ACC112 (cell line): ENCODE measurements at regions not wholly inside any gene's neighbourhood (a gene's known extent, or its start where the extent isn't known, plus 50 kb on each side); places are given as distances from the start of the nearest gene placed in this dataset.

Experiments used
- H2AFZ ChIP-seq: fragments of 200-600 bp; sonication (generic); one replicate; pipeline ENCODE4 v1.6.0; 2017; ENCODE audit warnings: antibody characterized with exemption, low read length; ENCODE audit not compliant: unreplicated experiment
- H3K27ac ChIP-seq: fragments of 200-600 bp; sonication (generic); 2 replicates; pipeline ENCODE4 v1.5.1; 2014; ENCODE audit warnings: low read depth, mild to moderate bottlenecking, antibody characterized with exemption, low read length, moderate library complexity
- H3K27me3 ChIP-seq: fragments of 200-600 bp; sonication (generic); 2 replicates; pipeline ENCODE4 v1.6.1; 2014; ENCODE audit warnings: mild to moderate bottlenecking, antibody characterized with exemption, low read length, moderate library complexity, mixed read lengths; ENCODE audit not compliant: insufficient read depth
- H3K36me3 ChIP-seq: fragments of 200-600 bp; sonication (generic); 2 replicates; pipeline ENCODE4 v1.6.1; 2016; ENCODE audit warnings: mild to moderate bottlenecking, antibody characterized with exemption, low read length, moderate library complexity, mixed read lengths; ENCODE audit not compliant: insufficient read depth
- H3K4me1 ChIP-seq: fragments of 200-600 bp; sonication (generic); one replicate; pipeline ENCODE4 v1.6.1; 2016; ENCODE audit warnings: low read length, mixed read lengths; ENCODE audit not compliant: insufficient read depth, unreplicated experiment, control insufficient read depth
- H3K4me3 ChIP-seq: fragments of 200-600 bp; sonication (generic); 2 replicates; pipeline ENCODE4 v1.5.1; 2014; ENCODE audit warnings: mild to moderate bottlenecking, low read depth, low read length
- H3K79me2 ChIP-seq: fragments of 200-600 bp; sonication (generic); one replicate; pipeline ENCODE4 v1.6.0; 2016; ENCODE audit warnings: low read length; ENCODE audit not compliant: control insufficient read depth, unreplicated experiment, insufficient read depth

GRCh38 chr18:29271501-29271900 is 1094.6 kb upstream of the CDH2 start:
- no peaks in the 10 kb centered on the region for H3K27me3 ChIP-seq
- H3K27ac ChIP-seq = peak overlapping the region; percentile 22
- H2AFZ ChIP-seq = peak overlapping the region; percentile 78
- peak overlapping the region; percentile 44; the same call in 1 of the 2 replicates for H3K4me3 ChIP-seq
- H3K4me1 ChIP-seq = peaks cover 9% of the 10 kb centered on the region
- no peaks in the 10 kb centered on the region for H3K36me3 ChIP-seq
- no peaks in the 10 kb centered on the region for H3K79me2 ChIP-seq

GRCh38 chr18:29259838-29260237 is 1082.9 kb upstream of the CDH2 start:
- Histone ChIP-seq H3K27me3 (no peaks in the 10 kb centered on the region), H3K79me2 (no peaks in the 10 kb centered on the region), H3K4me1 (no peaks in the 10 kb centered on the region), H3K27ac (no peak overlapping the region), H3K4me3 (no peak overlapping the region), H3K36me3 (0 out of 2 replicates have a peak, but pooled peaks cover 2% of the 10 kb centered on the region), H2AFZ (peak overlapping the region; percentile 15)

GRCh38 chr18:29254123-29254522 is 1077.2 kb upstream of the CDH2 start:
- H3K79me2 ChIP-seq = no peaks in the 10 kb centered on the region
- no peaks in the 10 kb centered on the region for H3K4me1 ChIP-seq
- H3K27me3 ChIP-seq = no peaks in the 10 kb centered on the region
- H2AFZ ChIP-seq = no peak overlapping the region
- H3K36me3 ChIP-seq = no peaks in the 10 kb centered on the region
- no peak overlapping the region for H3K4me3 ChIP-seq
- H3K27ac ChIP-seq = no peak overlapping the region

- Histone ChIP-seq H3K4me3 (no peak overlapping the region), H3K4me1 (no peaks in the 10 kb centered on the region), H2AFZ (peak overlapping the region; percentile 82), H3K27ac (no peak overlapping the region), H3K79me2 (no peaks in the 10 kb centered on the region), H3K27me3 (no peaks in the 10 kb centered on the region), H3K36me3 (no peaks in the 10 kb centered on the region)
These were observed 1074.8 kb upstream of the CDH2 start for GRCh38 chr18:29251681-29252080.

GRCh38 chr18:29250843-29251242 is 1073.9 kb upstream of the CDH2 start:
- no peaks in the 10 kb centered on the region for H3K27me3 ChIP-seq
- no peak overlapping the region for H3K27ac ChIP-seq
- no peaks in the 10 kb centered on the region for H3K79me2 ChIP-seq
- no peaks in the 10 kb centered on the region for H3K36me3 ChIP-seq
- H3K4me1 ChIP-seq = no peaks in the 10 kb centered on the region
- H2AFZ ChIP-seq = peak overlapping the region; percentile 82
- no peak overlapping the region for H3K4me3 ChIP-seq

- H3K27ac ChIP-seq = no peak overlapping the region
- no peaks in the 10 kb centered on the region for H3K4me1 ChIP-seq
- H3K27me3 ChIP-seq = no peaks in the 10 kb centered on the region
- H3K4me3 ChIP-seq = no peak overlapping the region
- H3K79me2 ChIP-seq = no peaks in the 10 kb centered on the region
- no peaks in the 10 kb centered on the region for H3K36me3 ChIP-seq
- H2AFZ ChIP-seq = no peak overlapping the region
These were observed 1073.3 kb upstream of the CDH2 start for GRCh38 chr18:29250259-29250658.

- no peak overlapping the region for H3K27ac ChIP-seq
- no peaks in the 10 kb centered on the region for H3K79me2 ChIP-seq
- no peak overlapping the region for H2AFZ ChIP-seq
- H3K4me3 ChIP-seq = no peak overlapping the region
- no peaks in the 10 kb centered on the region for H3K36me3 ChIP-seq
- no peaks in the 10 kb centered on the region for H3K4me1 ChIP-seq
- H3K27me3 ChIP-seq = no peaks in the 10 kb centered on the region
These were observed 1071.9 kb upstream of the CDH2 start for GRCh38 chr18:29248805-29249204.

GRCh38 chr18:29241199-29241598 is 1064.3 kb upstream of the CDH2 start:
- Histone ChIP-seq H3K4me3 (no peak overlapping the region), H3K27me3 (no peaks in the 10 kb centered on the region), H2AFZ (no peak overlapping the region), H3K79me2 (no peaks in the 10 kb centered on the region), H3K27ac (no peak overlapping the region), H3K4me1 (no peaks in the 10 kb centered on the region), H3K36me3 (no peaks in the 10 kb centered on the region)

GRCh38 chr18:29234751-29235150 is 1057.8 kb upstream of the CDH2 start:
- H3K4me3 ChIP-seq = no peak overlapping the region
- no peak overlapping the region for H3K27ac ChIP-seq
- H3K79me2 ChIP-seq = no peaks in the 10 kb centered on the region
- H3K27me3 ChIP-seq = no peaks in the 10 kb centered on the region
- H2AFZ ChIP-seq = no peak overlapping the region
- peaks cover 7% of the 10 kb centered on the region; the same call in 1 of the 2 replicates for H3K36me3 ChIP-seq
- H3K4me1 ChIP-seq = no peaks in the 10 kb centered on the region

- H3K4me1 ChIP-seq = peaks cover 8% of the 10 kb centered on the region
- H3K27me3 ChIP-seq = no peaks in the 10 kb centered on the region
- no peaks in the 10 kb centered on the region for H3K36me3 ChIP-seq
- H3K4me3 ChIP-seq = no peak overlapping the region
- H3K79me2 ChIP-seq = no peaks in the 10 kb centered on the region
- H3K27ac ChIP-seq = no peak overlapping the region
- H2AFZ ChIP-seq = no peak overlapping the region
These were observed 1049.3 kb upstream of the CDH2 start for GRCh38 chr18:29226213-29226612.

GRCh38 chr18:29225351-29225750 is 1048.4 kb upstream of the CDH2 start:
- no peaks in the 10 kb centered on the region for H3K36me3 ChIP-seq
- H2AFZ ChIP-seq = no peak overlapping the region
- H3K4me3 ChIP-seq = no peak overlapping the region
- peaks cover 8% of the 10 kb centered on the region for H3K4me1 ChIP-seq
- H3K27me3 ChIP-seq = no peaks in the 10 kb centered on the region
- H3K79me2 ChIP-seq = no peaks in the 10 kb centered on the region
- H3K27ac ChIP-seq = no peak overlapping the region
